Activated B cell treated with CpG ODN at 0.5 μM for 24 hours (primary cell): ENCODE measurements at regions not wholly inside any gene's neighbourhood (a gene's known extent, or its start where the extent isn't known, plus 50 kb on each side); places are given as distances from the start of the nearest gene placed in this dataset.

Source experiments
- ATAC-seq: fragments of 200-7000 bp; cut with Tn5 transposase; one replicate; pipeline ENCODE4 v1.10.0; 2021; ENCODE audit warnings: low read depth, mild to moderate bottlenecking, moderate library complexity
- CTCF ChIA-PET: fragments of 350-600 bp; sonication (Branson Sonifier 250); formaldehyde crosslinking; loops from one replicate; lab custom pipeline; 2021; ENCODE audit warnings: antibody characterized with exemption; lab: Charles Lee
- POLR2A ChIA-PET: fragments of 350-600 bp; sonication (Branson Sonifier 250); formaldehyde crosslinking; loops from one replicate; lab custom pipeline; 2021; ENCODE audit warnings: antibody characterized with exemption; lab: Charles Lee
- DNase-seq: peaks from one replicate; pipeline ENCODE4 v3.0.0; 2022
- H3K27ac Mint-ChIP-seq: one replicate; pipeline ENCODE4 v1.8.0; 2020; ENCODE audit warnings: mixed read lengths
- H3K27me3 Mint-ChIP-seq: one replicate; pipeline ENCODE4 v1.8.0; 2021; ENCODE audit warnings: mixed read lengths
- H3K36me3 Mint-ChIP-seq: one replicate; pipeline ENCODE4 v1.8.0; 2021; ENCODE audit warnings: low read depth, mixed read lengths
- H3K4me1 Mint-ChIP-seq: one replicate; pipeline ENCODE4 v1.8.0; 2021; ENCODE audit warnings: mixed read lengths
- H3K4me3 Mint-ChIP-seq: one replicate; pipeline ENCODE4 v1.8.0; 2020; ENCODE audit warnings: mild to moderate bottlenecking, mixed read lengths
- H3K9me3 Mint-ChIP-seq: one replicate; pipeline ENCODE4 v1.8.0; 2020; ENCODE audit warnings: mixed read lengths
- intact Hi-C: fragments of 100-400 bp; cut with micrococcal nuclease; formaldehyde crosslinking; loops from one replicate; pipeline ENCODE4 v1.15.1; 2024
- TF ChIP-seq, protein P1 (sequence below): fragments of 200-600 bp; IDR thresholded peaks from one replicate; pipeline ENCODE4 v1.8.0; 2022; ENCODE audit warnings: antibody characterized with exemption, mild to moderate bottlenecking

DNA sequence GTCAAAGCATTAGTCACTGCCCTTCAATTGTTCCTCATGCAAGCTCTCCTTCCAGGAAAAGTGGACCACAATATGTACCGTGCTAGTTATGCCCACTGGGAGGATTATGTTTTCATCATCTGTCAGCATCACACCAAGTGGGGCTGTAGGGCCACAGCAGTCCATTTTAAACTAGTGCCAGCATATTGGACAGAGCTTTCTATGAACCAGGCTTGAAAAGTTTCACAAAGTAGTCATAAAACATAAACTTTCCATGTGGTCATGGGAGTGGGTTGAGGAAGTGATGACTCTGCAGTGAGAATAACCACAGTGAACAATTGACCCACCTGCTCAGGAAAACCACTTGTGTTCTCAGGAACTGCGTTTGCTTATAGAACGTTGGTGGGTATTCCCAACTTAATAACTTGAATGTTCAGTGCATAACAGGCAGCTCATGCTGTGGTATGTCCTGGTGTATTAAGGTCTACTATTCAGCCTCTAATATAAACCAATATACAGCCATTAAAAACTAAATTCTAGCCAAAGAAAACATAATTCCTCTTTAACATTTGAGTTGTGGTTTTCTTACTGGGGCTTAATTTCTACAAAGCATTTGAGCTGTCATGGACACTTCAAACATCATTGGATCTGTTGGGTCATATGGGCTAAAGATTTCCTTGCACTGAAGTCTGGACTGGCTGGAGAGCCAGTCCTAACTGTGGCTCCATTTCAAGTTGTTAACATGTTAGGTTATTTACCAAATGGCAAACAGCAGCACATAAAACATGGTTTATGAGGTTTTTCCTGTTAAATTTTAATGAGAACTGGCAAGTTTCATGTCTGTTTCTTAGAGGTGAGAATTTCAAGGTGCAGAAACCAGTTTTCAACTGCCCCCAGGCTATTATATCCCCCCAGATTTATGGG lies 274.1 kb downstream of the OTOL1 start:
- DNase-seq (no peak), ATAC-seq (no peak)
- Mint-ChIP-seq H3K27ac (no peak overlapping the region), H3K36me3 (no peaks in the 10 kb centered on the region), H3K9me3 (no peaks in the 10 kb centered on the region), H3K4me1 (no peaks in the 10 kb centered on the region), H3K4me3 (no peak overlapping the region), H3K27me3 (no peaks in the 10 kb centered on the region)
- ChIA-PET CTCF (no interaction called here), POLR2A (no interaction called here)
- intact Hi-C loops, result no loop called here
- TF ChIP-seq, protein P1, sequence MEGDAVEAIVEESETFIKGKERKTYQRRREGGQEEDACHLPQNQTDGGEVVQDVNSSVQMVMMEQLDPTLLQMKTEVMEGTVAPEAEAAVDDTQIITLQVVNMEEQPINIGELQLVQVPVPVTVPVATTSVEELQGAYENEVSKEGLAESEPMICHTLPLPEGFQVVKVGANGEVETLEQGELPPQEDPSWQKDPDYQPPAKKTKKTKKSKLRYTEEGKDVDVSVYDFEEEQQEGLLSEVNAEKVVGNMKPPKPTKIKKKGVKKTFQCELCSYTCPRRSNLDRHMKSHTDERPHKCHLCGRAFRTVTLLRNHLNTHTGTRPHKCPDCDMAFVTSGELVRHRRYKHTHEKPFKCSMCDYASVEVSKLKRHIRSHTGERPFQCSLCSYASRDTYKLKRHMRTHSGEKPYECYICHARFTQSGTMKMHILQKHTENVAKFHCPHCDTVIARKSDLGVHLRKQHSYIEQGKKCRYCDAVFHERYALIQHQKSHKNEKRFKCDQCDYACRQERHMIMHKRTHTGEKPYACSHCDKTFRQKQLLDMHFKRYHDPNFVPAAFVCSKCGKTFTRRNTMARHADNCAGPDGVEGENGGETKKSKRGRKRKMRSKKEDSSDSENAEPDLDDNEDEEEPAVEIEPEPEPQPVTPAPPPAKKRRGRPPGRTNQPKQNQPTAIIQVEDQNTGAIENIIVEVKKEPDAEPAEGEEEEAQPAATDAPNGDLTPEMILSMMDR, result no peak

DNA sequence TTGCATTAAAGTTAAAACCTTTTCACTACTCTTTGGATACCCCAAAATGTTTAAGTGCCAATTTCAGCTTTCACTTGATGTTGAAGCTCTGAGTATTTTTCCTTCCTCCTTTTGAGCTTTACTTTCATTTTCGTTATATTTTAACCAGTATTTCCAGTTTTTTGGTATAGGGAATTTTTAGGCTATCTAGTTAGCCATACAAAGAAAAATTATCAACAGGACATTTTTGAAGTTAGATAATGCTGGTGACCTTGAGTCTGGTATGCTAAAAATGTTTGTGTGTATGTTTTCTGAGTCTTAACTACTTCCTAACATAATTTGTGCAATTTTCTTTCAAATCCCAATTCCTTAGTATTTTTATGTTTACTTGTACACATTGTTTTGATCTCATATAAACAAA lies 284.8 kb downstream of the OTOL1 start:
- Mint-ChIP-seq H3K27ac (no peak overlapping the region), H3K27me3 (no peaks in the 10 kb centered on the region), H3K9me3 (peaks cover 10% of the 10 kb centered on the region), H3K4me3 (no peak overlapping the region), H3K36me3 (no peaks in the 10 kb centered on the region), H3K4me1 (no peaks in the 10 kb centered on the region)
- ChIA-PET CTCF (no interaction called here), POLR2A (no interaction called here)
- intact Hi-C loops, result no loop called here
- ATAC-seq (no peak), DNase-seq (no peak)
- TF ChIP-seq, protein P1, result no peak

DNA sequence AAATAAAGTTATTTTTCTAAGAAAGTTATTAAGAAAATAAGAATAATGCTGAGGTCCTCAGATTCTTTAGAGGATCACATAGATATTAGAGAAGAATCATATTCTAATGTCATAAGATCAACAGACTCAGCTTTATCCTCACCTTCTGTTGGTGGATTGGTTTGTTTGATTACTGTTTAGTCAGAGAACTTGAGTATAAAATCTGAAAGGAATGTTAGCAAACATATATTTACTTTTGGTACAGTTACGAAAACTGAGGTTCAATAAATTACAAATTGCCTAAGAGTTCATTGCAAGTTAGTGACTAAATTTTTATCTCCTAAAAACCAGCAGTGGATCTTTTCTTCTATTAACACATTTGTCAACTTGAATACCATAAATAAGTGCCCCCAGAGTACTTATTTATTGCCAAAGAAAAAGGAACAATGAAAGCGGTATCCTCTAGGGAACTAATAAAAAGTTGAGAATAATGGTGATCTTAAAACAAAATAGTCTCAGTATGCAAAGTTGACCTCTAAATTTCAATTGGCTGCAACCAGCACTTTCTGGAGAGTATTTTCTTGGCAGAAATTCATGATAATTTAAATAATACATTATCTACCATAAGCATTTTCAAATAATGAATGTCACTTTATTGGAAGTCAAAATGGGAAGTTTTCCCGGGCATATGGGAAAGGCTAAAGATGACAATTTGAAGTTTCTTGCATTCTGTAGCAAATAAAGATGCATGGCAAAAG lies 296.8 kb downstream of the OTOL1 start:
- DNase-seq, result no peak
- TF ChIP-seq, protein P1, result no peak
- no peak overlapping the region for H3K4me3 Mint-ChIP-seq
- no peak for ATAC-seq
- ChIA-PET CTCF (no interaction called here), POLR2A (no interaction called here)
- no peaks in the 10 kb centered on the region for H3K27me3 Mint-ChIP-seq
- H3K9me3 Mint-ChIP-seq, result no peaks in the 10 kb centered on the region
- H3K4me1 Mint-ChIP-seq, result no peaks in the 10 kb centered on the region
- no peak overlapping the region for H3K27ac Mint-ChIP-seq
- no peaks in the 10 kb centered on the region for H3K36me3 Mint-ChIP-seq
- intact Hi-C loops, result no loop called here

DNA sequence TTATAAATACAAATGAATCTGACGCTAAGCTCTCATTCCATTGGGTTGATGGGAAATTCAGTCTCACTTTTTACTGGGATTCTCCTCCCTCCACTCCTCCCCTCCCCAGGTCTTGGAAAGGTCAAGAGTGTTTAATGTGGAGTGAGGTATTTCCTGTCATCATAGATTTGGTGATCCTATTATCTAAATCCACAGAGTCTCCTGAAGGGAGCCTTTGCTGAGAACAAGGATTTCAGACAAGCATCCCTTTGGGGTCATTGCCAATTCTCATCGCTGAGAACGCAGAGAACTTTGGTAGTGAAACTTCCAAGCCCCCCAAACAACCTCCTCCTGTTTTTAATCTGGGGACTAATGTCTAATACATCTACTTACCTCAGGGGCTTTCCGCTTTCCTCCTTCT lies 297.9 kb downstream of the OTOL1 start:
- Mint-ChIP-seq H3K27me3 (no peaks in the 10 kb centered on the region), H3K27ac (no peak overlapping the region), H3K9me3 (peaks cover under 1% of the 10 kb centered on the region), H3K4me3 (no peak overlapping the region), H3K36me3 (no peaks in the 10 kb centered on the region), H3K4me1 (no peaks in the 10 kb centered on the region)
- ATAC-seq (no peak), DNase-seq (no peak)
- intact Hi-C loops, result no loop called here
- TF ChIP-seq, protein P1, result no peak
- CTCF ChIA-PET, result no interaction called here
- POLR2A ChIA-PET, result no interaction called here

DNA sequence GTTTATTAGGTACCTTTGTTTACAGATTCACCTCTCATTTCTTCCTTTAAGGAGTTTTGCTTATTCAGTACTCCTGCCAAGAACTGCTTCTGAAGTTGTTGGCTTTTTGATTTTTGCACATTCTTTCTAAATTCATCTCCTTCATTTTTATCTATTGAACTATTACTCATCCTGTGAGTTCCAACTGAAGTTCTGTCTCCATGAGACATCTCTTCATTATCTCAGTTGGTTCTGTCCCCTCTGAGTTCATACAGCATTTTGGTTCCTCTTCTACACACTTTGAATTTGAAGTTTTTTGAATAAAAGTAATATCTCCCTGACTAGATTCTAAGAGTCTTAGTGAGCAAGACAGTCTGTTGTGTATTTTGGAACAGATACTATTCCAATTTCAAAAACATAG lies 299.7 kb downstream of the OTOL1 start:
- TF ChIP-seq, protein P1, result no peak
- H3K4me3 Mint-ChIP-seq, result no peak overlapping the region
- ATAC-seq, result no peak
- ChIA-PET POLR2A (no interaction called here), CTCF (no interaction called here)
- no peaks in the 10 kb centered on the region for H3K4me1 Mint-ChIP-seq
- H3K27me3 Mint-ChIP-seq, result no peaks in the 10 kb centered on the region
- H3K36me3 Mint-ChIP-seq, result no peaks in the 10 kb centered on the region
- DNase-seq, result no peak
- intact Hi-C loops, result no loop called here
- peaks cover 3% of the 10 kb centered on the region for H3K9me3 Mint-ChIP-seq
- H3K27ac Mint-ChIP-seq, result no peak overlapping the region
